HepG2 (cell line): ENCODE measurements at regions not wholly inside any gene's neighbourhood (a gene's known extent, or its start where the extent isn't known, plus 50 kb on each side); places are given as distances from the start of the nearest gene placed in this dataset.

Source experiments
- ATAC-seq: fragments of 200-7000 bp; cut with Tn5 transposase; 3 replicates; pipeline ENCODE4 v1.9.1; 2020; ENCODE audit warnings: mild to moderate bottlenecking, moderate library complexity
- BruUV-seq: library from RNA; stranded (reverse); fragments of 400-500 nt; replicated peaks from 2 replicates; lab custom pipeline; 2021; lab: Mats Ljungman, UMichigan
- CTCF ChIA-PET: fragments of 300-600 bp; formaldehyde crosslinking; extraction: SDS; loops from one replicate; lab custom pipeline; 2021; ENCODE audit warnings: low total read pairs, inconsistent platforms, low intra/inter-chr PET ratio; lab: Yijun Ruan, JAX
- POLR2A ChIA-PET: fragments of 350-600 bp; sonication (Branson Sonifier 250); formaldehyde crosslinking; loops from one replicate; lab custom pipeline; 2020; ENCODE audit warnings: antibody characterized with exemption, inconsistent platforms; lab: Yijun Ruan, JAX
- DNase-seq: peaks from one replicate; pipeline ENCODE4 v3.0.0-alpha.2; 2015; ENCODE audit warnings: low spot score
- FAIRE-seq: peaks from 3 replicates; lab custom pipeline; 2011; peaks lifted over from hg19 to GRCh38; lab: Jason Lieb, UNC
- H2AFZ ChIP-seq: one replicate; pipeline ENCODE4 v1.6.1; 2011; ENCODE audit warnings: low read length, inconsistent platforms
- H3K27ac ChIP-seq: fragments of 300-600 bp; 3 replicates; pipeline ENCODE4 v1.8.0; 2011; ENCODE audit warnings: mixed run types, mild to moderate bottlenecking, mixed read lengths, low read length, inconsistent platforms; ENCODE audit not compliant: insufficient read depth; ENCODE audit errors: extremely low read length
- H3K27me3 ChIP-seq, 2 experiments: fragments of 200-600 bp in 1 of 2; 2 replicates in 1 of 2; 3 replicates in 1 of 2; pipeline versions ENCODE4 v1.6.0 to v1.8.0; 2011; ENCODE audit warnings: low read length in 2 of 2, mild to moderate bottlenecking in 2 of 2, moderate library complexity in 2 of 2, inconsistent platforms in 1 of 2; ENCODE audit not compliant: insufficient read depth in 2 of 2, control insufficient read depth in 1 of 2
- H3K36me3 ChIP-seq, 2 experiments: fragments of 200-600 bp in 1 of 2; replicated peaks in 1 of 2; 2 replicates in 1 of 2; 3 replicates in 1 of 2; pipeline versions ENCODE4 v1.5.1 to v1.8.0; 2011; ENCODE audit warnings: low read length in 2 of 2, inconsistent platforms in 1 of 2; ENCODE audit not compliant: insufficient read depth in 2 of 2, control insufficient read depth in 1 of 2
- H3K4me1 ChIP-seq: 2 replicates; pipeline ENCODE4 v1.5.1; 2012; ENCODE audit warnings: low read length, inconsistent platforms; ENCODE audit not compliant: insufficient read depth
- H3K4me2 ChIP-seq: 2 replicates; pipeline ENCODE4 v1.6.0; 2011; ENCODE audit warnings: low read depth, low read length, inconsistent platforms
- H3K4me3 ChIP-seq, 3 experiments: fragments of 200-600 bp in 1 of 3; sonication (generic), shearing (Covaris generic) in 1 of 3; replicated peaks in 1 of 3; 2 replicates each; pipeline ENCODE4 v1.5.1; 2011 to 2016; ENCODE audit warnings: low read length in 3 of 3, inconsistent platforms in 2 of 3, low read depth in 2 of 3, mild to moderate bottlenecking in 2 of 3, control low read depth in 1 of 3, mixed read lengths in 1 of 3; ENCODE audit not compliant: insufficient read depth in 1 of 3
- H3K79me2 ChIP-seq: one replicate; pipeline ENCODE4 v1.6.1; 2011; ENCODE audit warnings: low read length, inconsistent platforms; ENCODE audit not compliant: insufficient read depth
- H3K9ac ChIP-seq: 2 replicates; pipeline ENCODE4 v1.6.0; 2011; ENCODE audit warnings: mild to moderate bottlenecking, low read depth, low read length, inconsistent platforms; ENCODE audit not compliant: insufficient read depth
- H3K9me3 ChIP-seq: 2 replicates; pipeline ENCODE4 v1.5.1; 2012; ENCODE audit warnings: mild to moderate bottlenecking, low read length
- H4K20me1 ChIP-seq: 2 replicates; pipeline ENCODE4 v1.6.0; 2011; ENCODE audit warnings: inconsistent platforms, mild to moderate bottlenecking, low read length, moderate library complexity; ENCODE audit not compliant: insufficient read depth
- MAFF ChIP-seq: IDR thresholded peaks from 2 replicates; pipeline ENCODE4 v1.6.1; 2011; ENCODE audit warnings: low read depth, low read length, improper control_type of control experiment
- MAFK ChIP-seq, 2 experiments: IDR thresholded peaks in 1 of 2; conservative IDR thresholded peaks in 1 of 2; 2 replicates each; pipeline ENCODE4 v1.6.1; 2011; ENCODE audit warnings: improper control_type of control experiment in 2 of 2, low read length in 2 of 2
- TAF15 ChIP-seq: fragments of 200-400 bp; formaldehyde crosslinking; IDR thresholded peaks from one replicate; pipeline ENCODE4 v1.6.1; 2018; ENCODE audit warnings: mild to moderate bottlenecking, low read depth, low read length; ENCODE audit not compliant: poor library complexity, severe bottlenecking
- ZNF256 ChIP-seq: sonication (generic); formaldehyde crosslinking; conservative IDR thresholded peaks from 2 replicates; pipeline ENCODE4 v1.4.0; 2020; ENCODE audit warnings: missing genetic modification reagents
- ZNF878 ChIP-seq: sonication (generic); formaldehyde crosslinking; IDR thresholded peaks from 2 replicates; pipeline ENCODE4 v1.8.1; 2023; ENCODE audit warnings: mild to moderate bottlenecking, missing genetic modification reagents, moderate library complexity
- WGBS: methylation state at CpG from one replicate; pipeline ENCODE4 v1.1.6; 2017; ENCODE audit warnings: low lambda C conversion rate; 5-methylcytosine and 5-hydroxymethylcytosine counted together
- in situ Hi-C: cut with HindIII; loops from 2 replicates; pipeline ENCODE4 v1.10.0; 2017; ENCODE audit warnings: low pct_unique_long_range_greater_than_20kb; ENCODE audit not compliant: extremely low pct_ligation_motif_present
- intact Hi-C: fragments of 100-400 bp; cut with micrococcal nuclease; formaldehyde crosslinking; loops from one replicate; pipeline ENCODE4 v1.10.0; 2022; ENCODE audit not compliant: unreplicated experiment
- TF ChIP-seq, protein P1 (sequence below): sonication (generic); formaldehyde crosslinking; conservative IDR thresholded peaks from 2 replicates; pipeline ENCODE4 v1.4.0; 2020; ENCODE audit warnings: mild to moderate bottlenecking, missing genetic modification reagents, moderate library complexity
- TF ChIP-seq, protein P2 (sequence below): sonication (generic); formaldehyde crosslinking; IDR thresholded peaks from 2 replicates; pipeline ENCODE4 v1.5.1; 2020; ENCODE audit warnings: missing genetic modification reagents, mild to moderate bottlenecking, borderline replicate concordance
- TF ChIP-seq, protein P3 (sequence below): sonication (generic); formaldehyde crosslinking; conservative IDR thresholded peaks from 2 replicates; pipeline ENCODE4 v1.4.0; 2020; ENCODE audit warnings: missing genetic modification reagents

- no peak overlapping the region for H3K27ac ChIP-seq
- no peak overlapping the region for H2AFZ ChIP-seq
- in situ Hi-C loops: no loop called here
- no peak for FAIRE-seq
- no peaks in the 10 kb centered on the region for H3K27me3 ChIP-seq
- H3K9me3 ChIP-seq: peaks cover 48% of the 10 kb centered on the region
- no peak for DNase-seq
- 1% methylated on average over 4 of the region's 4 CpGs for WGBS
- no TSS peak for BruUV-seq
- H3K36me3 ChIP-seq: no peaks in the 10 kb centered on the region
- H3K4me2 ChIP-seq: no peak overlapping the region
- H3K4me3 ChIP-seq: no peak overlapping the region
- ChIA-PET POLR2A (no interaction called here), CTCF (no interaction called here)
- TF ChIP-seq ZNF256 (CRISPR knock-in tag): no peak
- TF ChIP-seq, protein P1, sequence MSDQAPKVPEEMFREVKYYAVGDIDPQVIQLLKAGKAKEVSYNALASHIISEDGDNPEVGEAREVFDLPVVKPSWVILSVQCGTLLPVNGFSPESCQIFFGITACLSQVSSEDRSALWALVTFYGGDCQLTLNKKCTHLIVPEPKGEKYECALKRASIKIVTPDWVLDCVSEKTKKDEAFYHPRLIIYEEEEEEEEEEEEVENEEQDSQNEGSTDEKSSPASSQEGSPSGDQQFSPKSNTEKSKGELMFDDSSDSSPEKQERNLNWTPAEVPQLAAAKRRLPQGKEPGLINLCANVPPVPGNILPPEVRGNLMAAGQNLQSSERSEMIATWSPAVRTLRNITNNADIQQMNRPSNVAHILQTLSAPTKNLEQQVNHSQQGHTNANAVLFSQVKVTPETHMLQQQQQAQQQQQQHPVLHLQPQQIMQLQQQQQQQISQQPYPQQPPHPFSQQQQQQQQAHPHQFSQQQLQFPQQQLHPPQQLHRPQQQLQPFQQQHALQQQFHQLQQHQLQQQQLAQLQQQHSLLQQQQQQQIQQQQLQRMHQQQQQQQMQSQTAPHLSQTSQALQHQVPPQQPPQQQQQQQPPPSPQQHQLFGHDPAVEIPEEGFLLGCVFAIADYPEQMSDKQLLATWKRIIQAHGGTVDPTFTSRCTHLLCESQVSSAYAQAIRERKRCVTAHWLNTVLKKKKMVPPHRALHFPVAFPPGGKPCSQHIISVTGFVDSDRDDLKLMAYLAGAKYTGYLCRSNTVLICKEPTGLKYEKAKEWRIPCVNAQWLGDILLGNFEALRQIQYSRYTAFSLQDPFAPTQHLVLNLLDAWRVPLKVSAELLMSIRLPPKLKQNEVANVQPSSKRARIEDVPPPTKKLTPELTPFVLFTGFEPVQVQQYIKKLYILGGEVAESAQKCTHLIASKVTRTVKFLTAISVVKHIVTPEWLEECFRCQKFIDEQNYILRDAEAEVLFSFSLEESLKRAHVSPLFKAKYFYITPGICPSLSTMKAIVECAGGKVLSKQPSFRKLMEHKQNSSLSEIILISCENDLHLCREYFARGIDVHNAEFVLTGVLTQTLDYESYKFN: no peak
- no peak for TF ChIP-seq ZNF878 (CRISPR knock-in tag)
- TF ChIP-seq MAFK (conservative IDR thresholded peaks at IDR 0.05 in 1 of 2, IDR thresholded peaks at IDR 0.05 in 1 of 2; ENCODE audit: low read length in 2 of 2): peak in 1 of 2 experiments; percentile 74; a peak in 3 of 4 replicates
- TF ChIP-seq, protein P2, sequence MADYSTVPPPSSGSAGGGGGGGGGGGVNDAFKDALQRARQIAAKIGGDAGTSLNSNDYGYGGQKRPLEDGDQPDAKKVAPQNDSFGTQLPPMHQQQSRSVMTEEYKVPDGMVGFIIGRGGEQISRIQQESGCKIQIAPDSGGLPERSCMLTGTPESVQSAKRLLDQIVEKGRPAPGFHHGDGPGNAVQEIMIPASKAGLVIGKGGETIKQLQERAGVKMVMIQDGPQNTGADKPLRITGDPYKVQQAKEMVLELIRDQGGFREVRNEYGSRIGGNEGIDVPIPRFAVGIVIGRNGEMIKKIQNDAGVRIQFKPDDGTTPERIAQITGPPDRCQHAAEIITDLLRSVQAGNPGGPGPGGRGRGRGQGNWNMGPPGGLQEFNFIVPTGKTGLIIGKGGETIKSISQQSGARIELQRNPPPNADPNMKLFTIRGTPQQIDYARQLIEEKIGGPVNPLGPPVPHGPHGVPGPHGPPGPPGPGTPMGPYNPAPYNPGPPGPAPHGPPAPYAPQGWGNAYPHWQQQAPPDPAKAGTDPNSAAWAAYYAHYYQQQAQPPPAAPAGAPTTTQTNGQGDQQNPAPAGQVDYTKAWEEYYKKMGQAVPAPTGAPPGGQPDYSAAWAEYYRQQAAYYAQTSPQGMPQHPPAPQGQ (CRISPR knock-in tag): no peak
- TF ChIP-seq, protein P3, sequence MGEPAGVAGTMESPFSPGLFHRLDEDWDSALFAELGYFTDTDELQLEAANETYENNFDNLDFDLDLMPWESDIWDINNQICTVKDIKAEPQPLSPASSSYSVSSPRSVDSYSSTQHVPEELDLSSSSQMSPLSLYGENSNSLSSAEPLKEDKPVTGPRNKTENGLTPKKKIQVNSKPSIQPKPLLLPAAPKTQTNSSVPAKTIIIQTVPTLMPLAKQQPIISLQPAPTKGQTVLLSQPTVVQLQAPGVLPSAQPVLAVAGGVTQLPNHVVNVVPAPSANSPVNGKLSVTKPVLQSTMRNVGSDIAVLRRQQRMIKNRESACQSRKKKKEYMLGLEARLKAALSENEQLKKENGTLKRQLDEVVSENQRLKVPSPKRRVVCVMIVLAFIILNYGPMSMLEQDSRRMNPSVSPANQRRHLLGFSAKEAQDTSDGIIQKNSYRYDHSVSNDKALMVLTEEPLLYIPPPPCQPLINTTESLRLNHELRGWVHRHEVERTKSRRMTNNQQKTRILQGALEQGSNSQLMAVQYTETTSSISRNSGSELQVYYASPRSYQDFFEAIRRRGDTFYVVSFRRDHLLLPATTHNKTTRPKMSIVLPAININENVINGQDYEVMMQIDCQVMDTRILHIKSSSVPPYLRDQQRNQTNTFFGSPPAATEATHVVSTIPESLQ (CRISPR knock-in tag): no peak
- TF ChIP-seq MAFF: peak; percentile 64
- TF ChIP-seq TAF15: no peak
- no peak overlapping the region for H3K9ac ChIP-seq
- no peaks in the 10 kb centered on the region for H3K4me1 ChIP-seq
- H4K20me1 ChIP-seq: no peaks in the 10 kb centered on the region
- no peaks in the 10 kb centered on the region for H3K79me2 ChIP-seq
- intact Hi-C loops: no loop called here
- no peak for ATAC-seq
Observed at GRCh38 chr4:28225689-28226353, 1365.2 kb downstream of the STIM2 start.
